ENCODE measurements at regions not wholly inside any gene's neighbourhood (a gene's known extent, or its start where the extent isn't known, plus 50 kb on each side); places are given as distances from the start of the nearest gene placed in this dataset.

- Histone ChIP-seq H3K4me3 (ENCODE audit: low read length) (no peak overlapping the region), H3K9ac (ENCODE audit: low read length) (no peak overlapping the region), H3K4me1 (ENCODE audit: control insufficient read depth, insufficient read depth, low read length) (peaks cover 4% of the 10 kb centered on the region), H3K9me3 (ENCODE audit: control insufficient read depth, low read length) (no peaks in the 10 kb centered on the region), H3K27me3 (ENCODE audit: control insufficient read depth, insufficient read depth, low read length) (peaks cover 4% of the 10 kb centered on the region), H3K36me3 (ENCODE audit: control insufficient read depth, insufficient read depth, low read length) (no peaks in the 10 kb centered on the region)
Measured at GRCh38 chr17:77609553-77610517, 348.7 kb upstream of the TNRC6C start.

- no peaks in the 10 kb centered on the region for H3K36me3 ChIP-seq (ENCODE audit: control insufficient read depth, insufficient read depth, low read length)
- H3K4me1 ChIP-seq (ENCODE audit: control insufficient read depth, insufficient read depth, low read length), result peaks cover 4% of the 10 kb centered on the region
- no peak overlapping the region for H3K9ac ChIP-seq (ENCODE audit: low read length)
- H3K4me3 ChIP-seq (ENCODE audit: low read length), result no peak overlapping the region
- H3K27me3 ChIP-seq (ENCODE audit: control insufficient read depth, insufficient read depth, low read length), result peaks cover 4% of the 10 kb centered on the region
- no peaks in the 10 kb centered on the region for H3K9me3 ChIP-seq (ENCODE audit: control insufficient read depth, low read length)
Measured at GRCh38 chr17:77610518-77610893, 348.0 kb upstream of the TNRC6C start.

GRCh38 chr17:77610972-77611521, 347.5 kb upstream of the TNRC6C start:
- no peaks in the 10 kb centered on the region for H3K36me3 ChIP-seq (ENCODE audit: control insufficient read depth, insufficient read depth, low read length)
- no peaks in the 10 kb centered on the region for H3K9me3 ChIP-seq (ENCODE audit: control insufficient read depth, low read length)
- no peak overlapping the region for H3K9ac ChIP-seq (ENCODE audit: low read length)
- no peak overlapping the region for H3K4me3 ChIP-seq (ENCODE audit: low read length)
- peaks cover 4% of the 10 kb centered on the region for H3K27me3 ChIP-seq (ENCODE audit: control insufficient read depth, insufficient read depth, low read length)
- H3K4me1 ChIP-seq (ENCODE audit: control insufficient read depth, insufficient read depth, low read length), result peaks cover 4% of the 10 kb centered on the region

GRCh38 chr17:77611791-77612502, 346.6 kb upstream of the TNRC6C start:
- Histone ChIP-seq H3K36me3 (ENCODE audit: control insufficient read depth, insufficient read depth, low read length) (no peaks in the 10 kb centered on the region), H3K9me3 (ENCODE audit: control insufficient read depth, low read length) (no peaks in the 10 kb centered on the region), H3K4me1 (ENCODE audit: control insufficient read depth, insufficient read depth, low read length) (peaks cover 4% of the 10 kb centered on the region), H3K27me3 (ENCODE audit: control insufficient read depth, insufficient read depth, low read length) (peaks cover 4% of the 10 kb centered on the region), H3K9ac (ENCODE audit: low read length) (no peak overlapping the region), H3K4me3 (ENCODE audit: low read length) (no peak overlapping the region)

GRCh38 chr17:77613218-77613617, 345.3 kb upstream of the TNRC6C start:
- no peaks in the 10 kb centered on the region for H3K9me3 ChIP-seq (ENCODE audit: control insufficient read depth, low read length)
- H3K36me3 ChIP-seq (ENCODE audit: control insufficient read depth, insufficient read depth, low read length), result no peaks in the 10 kb centered on the region
- peaks cover 4% of the 10 kb centered on the region for H3K27me3 ChIP-seq (ENCODE audit: control insufficient read depth, insufficient read depth, low read length)
- H3K9ac ChIP-seq (ENCODE audit: low read length), result no peak overlapping the region
- peaks cover 4% of the 10 kb centered on the region for H3K4me1 ChIP-seq (ENCODE audit: control insufficient read depth, insufficient read depth, low read length)
- H3K4me3 ChIP-seq (ENCODE audit: low read length), result no peak overlapping the region

GRCh38 chr17:77613627-77614026, 344.9 kb upstream of the TNRC6C start:
- H3K9ac ChIP-seq (ENCODE audit: low read length), result no peak overlapping the region
- H3K27me3 ChIP-seq (ENCODE audit: control insufficient read depth, insufficient read depth, low read length), result peaks cover 4% of the 10 kb centered on the region
- no peaks in the 10 kb centered on the region for H3K9me3 ChIP-seq (ENCODE audit: control insufficient read depth, low read length)
- no peaks in the 10 kb centered on the region for H3K36me3 ChIP-seq (ENCODE audit: control insufficient read depth, insufficient read depth, low read length)
- H3K4me1 ChIP-seq (ENCODE audit: control insufficient read depth, insufficient read depth, low read length), result peaks cover 4% of the 10 kb centered on the region
- no peak overlapping the region for H3K4me3 ChIP-seq (ENCODE audit: low read length)

- H3K9me3 ChIP-seq (ENCODE audit: control insufficient read depth, low read length), result no peaks in the 10 kb centered on the region
- no peaks in the 10 kb centered on the region for H3K4me1 ChIP-seq (ENCODE audit: control insufficient read depth, insufficient read depth, low read length)
- H3K4me3 ChIP-seq (ENCODE audit: low read length), result no peak overlapping the region
- H3K9ac ChIP-seq (ENCODE audit: low read length), result no peak overlapping the region
- H3K36me3 ChIP-seq (ENCODE audit: control insufficient read depth, insufficient read depth, low read length), result no peaks in the 10 kb centered on the region
- peaks cover 4% of the 10 kb centered on the region for H3K27me3 ChIP-seq (ENCODE audit: control insufficient read depth, insufficient read depth, low read length)
Measured at GRCh38 chr17:77615703-77616253, 342.7 kb upstream of the TNRC6C start.

GRCh38 chr17:77616254-77616731, 342.2 kb upstream of the TNRC6C start:
- no peaks in the 10 kb centered on the region for H3K4me1 ChIP-seq (ENCODE audit: control insufficient read depth, insufficient read depth, low read length)
- H3K4me3 ChIP-seq (ENCODE audit: low read length), result no peak overlapping the region
- H3K9ac ChIP-seq (ENCODE audit: low read length), result no peak overlapping the region
- H3K27me3 ChIP-seq (ENCODE audit: control insufficient read depth, insufficient read depth, low read length), result peaks cover 2% of the 10 kb centered on the region
- H3K9me3 ChIP-seq (ENCODE audit: control insufficient read depth, low read length), result no peaks in the 10 kb centered on the region
- H3K36me3 ChIP-seq (ENCODE audit: control insufficient read depth, insufficient read depth, low read length), result no peaks in the 10 kb centered on the region

- no peaks in the 10 kb centered on the region for H3K36me3 ChIP-seq (ENCODE audit: control insufficient read depth, insufficient read depth, low read length)
- no peak overlapping the region for H3K9ac ChIP-seq (ENCODE audit: low read length)
- H3K4me1 ChIP-seq (ENCODE audit: control insufficient read depth, insufficient read depth, low read length), result no peaks in the 10 kb centered on the region
Measured at GRCh38 chr17:77617516-77617915, 341.0 kb upstream of the TNRC6C start.

GRCh38 chr17:77618173-77618572, 340.3 kb upstream of the TNRC6C start:
- Histone ChIP-seq H3K9ac (ENCODE audit: low read length) (no peak overlapping the region), H3K4me1 (ENCODE audit: control insufficient read depth, insufficient read depth, low read length) (no peaks in the 10 kb centered on the region), H3K36me3 (ENCODE audit: control insufficient read depth, insufficient read depth, low read length) (no peaks in the 10 kb centered on the region), H3K9me3 (ENCODE audit: control insufficient read depth, low read length) (no peaks in the 10 kb centered on the region), H3K4me3 (ENCODE audit: low read length) (no peak overlapping the region), H3K27me3 (ENCODE audit: control insufficient read depth, insufficient read depth, low read length) (no peaks in the 10 kb centered on the region)

More at GRCh38 chr17:77617516-77617915, 341.0 kb upstream of the TNRC6C start:
- H3K4me3 ChIP-seq (ENCODE audit: low read length), result no peak overlapping the region
- H3K27me3 ChIP-seq (ENCODE audit: control insufficient read depth, insufficient read depth, low read length), result no peaks in the 10 kb centered on the region
- H3K9me3 ChIP-seq (ENCODE audit: control insufficient read depth, low read length), result no peaks in the 10 kb centered on the region

GRCh38 chr17:77618731-77619130, 339.8 kb upstream of the TNRC6C start:
- Histone ChIP-seq H3K27me3 (ENCODE audit: control insufficient read depth, insufficient read depth, low read length) (no peaks in the 10 kb centered on the region), H3K9me3 (ENCODE audit: control insufficient read depth, low read length) (no peaks in the 10 kb centered on the region), H3K36me3 (ENCODE audit: control insufficient read depth, insufficient read depth, low read length) (no peaks in the 10 kb centered on the region), H3K4me3 (ENCODE audit: low read length) (no peak overlapping the region), H3K9ac (ENCODE audit: low read length) (no peak overlapping the region), H3K4me1 (ENCODE audit: control insufficient read depth, insufficient read depth, low read length) (no peaks in the 10 kb centered on the region)
